GM12865 (cell line): ENCODE measurements at regions not wholly inside any gene's neighbourhood (a gene's known extent, or its start where the extent isn't known, plus 50 kb on each side); places are given as distances from the start of the nearest gene placed in this dataset.

Source experiments
- DNase-seq: peaks from one replicate; pipeline ENCODE4 v3.0.0; 2010; ENCODE audit warnings: low read depth
- H3K4me3 ChIP-seq: 2 replicates; pipeline ENCODE4 v1.5.1; 2011; ENCODE audit warnings: mild to moderate bottlenecking, low read depth, low read length, control low read depth
- CTCF ChIP-seq: IDR thresholded peaks from 2 replicates; pipeline ENCODE4 v1.5.1; 2011; ENCODE audit warnings: low read length, control low read depth, low read depth, inconsistent platforms; ENCODE audit not compliant: insufficient read depth; ENCODE audit errors: missing control alignments

GRCh38 chr12:131458048-131458374 is 252.9 kb upstream of the SFSWAP start:
- TF ChIP-seq CTCF, result no peak
- DNase-seq, result no peak
- no peak overlapping the region for H3K4me3 ChIP-seq

- DNase-seq, result no peak
- TF ChIP-seq CTCF, result no peak
- H3K4me3 ChIP-seq, result no peak overlapping the region
Measured at GRCh38 chr12:131458931-131459772, 251.7 kb upstream of the SFSWAP start.

GRCh38 chr12:131459773-131460365 is 251.0 kb upstream of the SFSWAP start:
- no peak overlapping the region for H3K4me3 ChIP-seq
- no peak for DNase-seq
- TF ChIP-seq CTCF, result no peak

GRCh38 chr12:131460520-131460919 is 250.4 kb upstream of the SFSWAP start:
- no peak for TF ChIP-seq CTCF
- no peak for DNase-seq
- no peak overlapping the region for H3K4me3 ChIP-seq

- TF ChIP-seq CTCF, result no peak
- H3K4me3 ChIP-seq, result no peak overlapping the region
- no peak for DNase-seq
Measured at GRCh38 chr12:131461096-131461495, 249.8 kb upstream of the SFSWAP start.

GRCh38 chr12:131463174-131463573 is 247.7 kb upstream of the SFSWAP start:
- DNase-seq, result no peak
- no peak overlapping the region for H3K4me3 ChIP-seq
- TF ChIP-seq CTCF, result no peak
